HG03097 (cell line): ENCODE measurements at regions not wholly inside any gene's neighbourhood (a gene's known extent, or its start where the extent isn't known, plus 50 kb on each side); places are given as distances from the start of the nearest gene placed in this dataset.
"Not testable (repeated sequence)": the region's sequence is repeated elsewhere in the genome, so short reads cannot be mapped to it uniquely, and the experiment has no call there.

Experiments used
- ATAC-seq: cut with Tn5 transposase; IDR thresholded peaks from one replicate; pipeline ENCODE4 v1.9.1; 2021; ENCODE audit not compliant: unreplicated experiment, low FRiP score

DNA sequence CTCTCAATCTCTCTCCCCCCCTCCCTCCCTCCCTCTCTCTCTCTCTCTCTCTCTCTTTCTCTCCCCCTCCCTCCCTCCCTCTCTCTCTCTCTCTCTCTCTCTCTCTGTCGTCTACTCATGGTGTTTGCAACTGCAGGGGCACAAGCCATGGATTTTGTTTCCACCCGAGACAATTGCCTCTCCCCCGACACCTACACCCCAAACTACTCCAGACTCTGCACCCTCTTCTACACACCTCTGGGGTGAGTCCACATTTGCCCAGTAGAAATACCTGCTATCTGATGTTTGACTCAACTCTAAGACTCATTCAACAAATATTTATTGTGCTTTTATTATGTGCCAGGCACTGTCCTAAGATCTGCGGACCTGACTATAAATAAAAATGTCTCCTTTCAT is 93.7 kb downstream of the TMEM17 start:
- ATAC-seq: no peak

DNA sequence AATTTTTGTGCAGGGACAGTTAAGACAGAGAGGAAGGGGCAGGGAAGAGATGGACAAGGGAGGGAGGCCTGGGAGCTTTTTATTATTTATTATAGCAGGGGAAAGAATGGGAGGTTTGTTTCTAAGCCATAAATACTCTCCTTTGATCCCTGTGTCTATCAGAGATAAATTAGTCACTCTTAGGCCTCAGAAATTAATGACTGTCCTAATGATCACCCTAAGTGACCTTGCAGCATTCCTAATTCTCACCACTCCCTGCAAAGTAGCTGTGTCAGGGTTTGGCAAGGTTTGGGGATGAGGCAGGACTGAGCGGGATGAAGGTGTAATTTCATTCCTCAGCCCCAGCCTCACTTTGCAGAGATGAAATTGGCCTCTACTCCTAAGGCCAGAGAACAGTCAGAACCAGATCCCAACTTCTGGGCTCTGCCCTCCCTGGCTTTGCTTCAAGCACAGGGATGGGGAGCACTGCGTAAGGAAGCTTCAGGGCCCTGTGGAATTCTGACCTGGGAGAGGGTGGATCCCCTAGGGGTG is 95.0 kb downstream of the TMEM17 start:
- no peak for ATAC-seq

DNA sequence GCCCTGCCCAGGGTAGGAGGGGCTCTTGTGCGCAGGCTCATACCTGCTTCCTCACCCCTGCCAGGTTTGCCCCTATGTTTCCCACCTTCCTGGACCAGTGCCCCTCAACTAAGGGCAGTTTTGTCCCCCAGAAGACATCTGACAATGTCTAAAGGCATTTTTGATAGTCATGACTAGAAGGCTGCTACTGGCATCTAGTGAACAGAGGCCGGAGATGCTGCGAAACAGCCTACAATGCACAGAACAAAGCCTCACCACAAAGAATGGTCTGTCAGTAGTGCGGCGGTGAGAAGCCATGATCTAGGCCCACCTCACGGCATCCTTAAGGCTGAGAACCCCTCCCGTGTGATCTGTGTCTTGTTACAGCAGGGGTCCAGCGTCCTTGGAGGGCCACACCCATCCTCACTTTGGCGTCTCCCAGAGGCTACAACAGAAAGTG is 96.0 kb downstream of the TMEM17 start:
- no peak for ATAC-seq

DNA sequence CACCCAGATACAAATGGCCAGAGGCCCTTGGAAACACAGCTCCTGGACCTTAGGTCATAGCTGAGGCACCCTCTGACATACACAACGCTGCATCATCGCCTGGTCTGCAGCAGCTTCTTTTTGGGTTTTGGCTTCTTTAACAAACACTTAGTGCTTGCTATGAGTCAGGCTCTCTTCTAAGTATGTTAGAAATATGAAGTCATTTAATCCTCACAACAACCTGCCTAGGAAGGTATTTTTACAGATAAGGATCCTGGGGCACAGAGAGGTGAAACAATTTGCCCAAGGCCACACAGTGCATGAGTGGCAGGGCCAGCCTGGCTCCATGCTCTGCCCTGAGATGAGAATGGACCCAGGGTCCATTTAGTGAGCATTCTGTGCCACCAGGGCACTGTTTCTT is 96.6 kb downstream of the TMEM17 start:
- no peak for ATAC-seq

DNA sequence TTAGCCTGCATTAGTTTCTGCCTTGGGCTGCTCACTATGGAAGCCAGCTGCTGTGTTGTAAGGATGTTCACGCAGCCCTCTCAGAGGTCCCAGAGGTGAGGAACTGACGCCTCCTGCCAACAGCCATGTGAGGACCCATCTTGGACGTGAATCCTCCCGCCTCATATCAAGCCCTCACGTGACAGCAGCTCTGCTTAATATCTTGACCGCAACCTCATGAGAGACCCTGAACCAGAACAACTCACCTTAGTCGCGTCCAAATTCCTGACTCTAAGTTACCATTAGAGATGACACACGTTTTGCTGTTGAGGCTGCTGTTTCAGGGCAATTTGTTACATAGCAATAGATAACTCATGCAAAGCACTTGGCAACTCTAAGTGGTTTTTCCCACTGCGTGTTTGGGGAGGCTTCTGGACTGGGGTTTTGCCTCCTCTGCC is 97.7 kb downstream of the TMEM17 start:
- ATAC-seq: no peak

DNA sequence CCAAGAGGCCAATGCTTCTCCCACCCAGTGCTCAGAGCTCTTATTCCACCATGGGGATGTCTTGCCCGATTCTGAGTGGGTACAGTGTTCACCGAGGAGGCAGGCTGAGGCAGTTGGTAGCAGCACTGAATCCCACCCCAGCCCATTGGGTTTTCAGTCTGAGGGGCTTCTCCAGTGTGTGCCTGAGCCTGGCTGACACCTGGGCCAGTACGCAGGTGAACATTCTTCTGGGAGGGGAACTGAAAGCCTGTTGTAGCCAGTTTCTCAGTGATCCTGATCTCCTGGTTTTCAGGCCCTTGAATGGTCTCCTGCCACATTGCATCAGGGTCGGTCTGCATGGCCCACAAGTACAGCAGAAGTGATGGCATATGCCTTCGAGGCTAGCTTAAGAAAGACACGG is 98.2 kb downstream of the TMEM17 start:
- no peak for ATAC-seq

DNA sequence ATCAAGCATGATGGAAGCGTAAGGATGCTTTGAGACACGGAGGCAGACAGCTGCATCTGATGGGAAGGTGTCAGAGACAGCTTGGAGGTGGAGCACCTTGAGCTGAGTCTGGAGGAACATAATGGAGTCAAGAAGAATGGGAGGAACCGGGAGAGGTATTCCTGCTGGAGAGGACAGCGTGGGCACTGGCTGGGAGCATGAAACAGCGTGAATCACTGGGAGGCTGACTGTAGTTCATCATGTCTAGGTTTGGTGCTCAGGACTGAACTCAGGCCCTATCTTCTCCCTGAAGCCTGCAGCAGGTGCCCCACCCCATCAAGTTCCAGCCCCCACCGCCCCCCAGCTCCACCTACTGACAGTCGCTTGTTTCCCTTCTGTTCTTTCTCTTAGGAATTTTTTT is 98.6 kb downstream of the TMEM17 start:
- no peak for ATAC-seq

DNA sequence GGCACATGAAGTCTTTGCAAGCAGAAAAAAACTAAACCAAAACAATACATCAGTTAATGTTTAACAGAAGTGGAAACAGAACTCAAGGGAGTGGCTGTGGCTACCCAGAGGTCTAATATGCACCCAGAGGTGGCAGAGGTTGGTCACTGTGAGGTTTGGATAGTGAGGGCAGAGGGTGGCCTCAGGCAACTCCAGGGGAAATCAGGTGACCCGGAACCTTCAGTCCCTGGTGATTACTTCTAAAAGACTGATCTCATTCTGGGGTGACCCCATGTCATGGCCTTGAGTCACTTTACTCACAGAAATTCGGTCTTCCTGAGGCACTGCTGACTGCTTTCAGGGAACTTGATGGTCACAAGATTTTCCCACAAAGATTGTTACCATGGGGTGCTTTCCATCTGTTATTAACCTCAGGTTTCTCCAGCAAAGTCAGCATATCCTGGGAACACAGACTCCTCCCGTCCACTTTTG is 99.4 kb downstream of the TMEM17 start:
- peak; percentile 56 for ATAC-seq

DNA sequence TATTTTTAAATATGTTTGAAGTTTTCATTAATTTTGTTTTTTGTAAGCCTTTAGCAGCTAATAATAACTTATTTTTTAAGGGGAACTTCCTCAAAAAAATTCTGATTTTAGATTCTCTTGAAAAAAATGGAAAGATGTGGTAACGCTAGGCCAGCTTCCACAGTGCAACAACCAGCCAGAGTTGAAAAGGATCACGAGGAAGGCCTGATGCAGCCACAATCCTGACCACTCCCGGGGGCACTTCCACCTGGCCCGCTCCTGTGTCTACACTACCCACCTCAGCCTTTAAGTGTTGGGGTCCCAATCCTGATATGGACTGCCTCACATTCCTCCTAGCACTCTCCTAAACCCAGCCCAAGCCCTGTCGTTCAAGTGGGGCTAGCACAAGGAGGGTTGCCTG is 101.1 kb downstream of the TMEM17 start:
- ATAC-seq: no peak

DNA sequence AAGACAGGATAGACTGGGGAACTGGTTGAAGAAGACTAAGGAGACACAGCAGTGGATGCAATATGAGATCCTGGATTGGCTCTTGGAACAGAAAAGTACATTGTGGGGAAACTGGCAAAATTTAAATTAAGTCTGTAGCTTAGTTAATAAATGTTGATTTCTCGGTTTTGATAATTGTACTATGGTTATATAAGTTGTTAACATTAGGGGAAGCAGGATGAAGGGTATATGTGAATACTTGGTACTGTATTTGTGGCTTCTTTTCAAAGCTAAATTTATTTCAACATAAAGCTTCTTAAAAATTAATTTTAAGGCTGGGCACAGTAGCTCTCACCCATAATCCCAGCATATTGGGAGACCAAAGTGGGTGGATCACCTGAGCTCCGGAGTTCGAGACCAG is 103.8 kb downstream of the TMEM17 start:
- ATAC-seq: no peak

DNA sequence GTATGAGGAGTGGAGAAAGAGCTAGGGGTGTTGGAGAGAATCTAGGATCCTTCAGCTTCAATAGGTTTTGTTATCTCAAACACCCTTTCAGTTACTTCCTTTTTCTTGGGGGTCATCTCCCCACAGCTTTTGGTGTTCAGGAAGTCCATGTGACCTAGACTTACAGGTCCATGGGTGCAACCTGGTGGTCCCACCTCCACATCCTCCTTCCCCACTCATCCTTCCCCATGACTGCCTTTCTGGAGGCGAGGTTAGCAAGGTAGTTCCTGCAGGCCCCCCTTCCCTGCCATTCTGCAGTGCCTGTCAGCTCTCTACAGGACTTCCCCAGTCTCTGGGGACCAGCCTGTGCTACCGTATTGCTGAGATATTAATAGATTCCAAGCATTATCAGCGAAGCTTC is 107.6 kb downstream of the TMEM17 start:
- ATAC-seq: no peak

DNA sequence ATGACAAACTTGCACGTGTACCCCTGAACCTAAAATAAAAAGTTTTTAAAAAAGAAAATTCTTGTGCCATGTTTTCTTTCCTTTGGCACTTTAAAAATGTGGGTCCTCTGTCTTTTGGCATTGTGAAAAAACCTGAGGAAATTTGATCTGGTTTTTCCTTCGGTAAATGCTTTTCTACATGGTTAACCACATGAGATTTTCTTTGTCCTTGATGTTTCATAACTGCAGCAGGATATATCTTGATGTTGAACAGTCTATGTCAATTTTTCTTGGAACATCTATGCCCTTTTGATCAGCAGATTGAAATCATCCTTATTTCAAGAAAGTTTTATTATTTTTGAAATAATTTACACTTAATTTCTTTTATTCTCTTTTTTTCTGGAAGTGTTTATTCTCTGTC is 109.1 kb downstream of the TMEM17 start:
- no peak for ATAC-seq

DNA sequence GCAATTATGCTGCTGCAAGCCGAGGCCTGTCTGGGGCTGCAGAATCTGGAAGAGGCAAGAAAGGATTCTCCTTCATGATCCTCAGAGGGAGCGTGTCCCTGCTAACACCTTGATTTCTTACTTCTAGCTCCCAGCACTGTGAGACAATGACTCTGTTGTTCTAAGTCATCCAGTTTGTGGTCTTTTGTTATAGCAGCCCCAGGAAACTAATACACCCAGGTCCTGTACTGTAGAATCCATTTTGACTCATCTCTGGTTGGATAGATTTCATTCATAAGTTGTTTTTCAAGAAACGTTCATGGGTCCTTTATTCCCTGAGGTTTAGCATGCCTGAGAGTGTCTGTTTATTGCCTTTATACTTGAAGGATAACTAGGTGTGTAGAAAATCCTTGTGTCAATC is 112.7 kb downstream of the TMEM17 start:
- ATAC-seq: no peak

DNA sequence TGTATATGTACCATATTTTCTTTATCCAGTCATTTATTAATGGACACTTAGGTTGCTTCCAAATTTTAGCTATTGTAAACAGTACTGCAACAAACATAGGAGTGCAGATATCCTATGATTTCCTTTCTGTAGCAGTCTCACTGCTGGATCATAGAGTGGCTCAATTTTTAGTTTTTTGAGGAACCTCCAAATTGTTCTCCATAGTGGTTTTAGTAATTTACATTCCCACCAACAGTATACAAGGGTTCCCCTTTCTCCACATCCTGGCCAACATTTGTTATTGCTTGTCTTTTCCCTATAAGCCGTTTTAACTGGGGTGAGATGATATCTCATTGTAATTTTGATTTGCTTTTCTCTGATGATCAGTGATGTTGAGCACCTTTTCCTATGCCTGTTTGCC is 114.3 kb downstream of the TMEM17 start:
- ATAC-seq: no peak

DNA sequence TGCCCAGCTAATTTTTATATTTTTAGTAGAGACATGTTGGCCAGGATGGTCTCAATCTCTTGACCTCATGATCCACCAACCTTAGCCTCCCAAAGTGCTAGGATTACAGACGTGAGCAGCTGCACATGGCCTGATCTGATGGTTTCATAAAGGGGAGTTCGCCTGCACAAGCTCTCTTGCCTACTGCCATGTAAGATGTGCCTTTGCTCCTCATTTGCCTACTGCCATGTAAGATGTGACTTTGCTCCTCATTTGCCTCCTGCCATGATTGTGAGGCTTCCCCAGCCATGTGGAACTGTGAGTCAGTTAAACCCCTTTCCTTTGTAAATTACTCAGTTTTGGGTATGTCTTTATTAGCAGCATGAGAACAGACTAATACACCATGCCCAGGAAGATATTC is 119.6 kb downstream of the TMEM17 start:
- ATAC-seq: not testable (repeated sequence)

DNA sequence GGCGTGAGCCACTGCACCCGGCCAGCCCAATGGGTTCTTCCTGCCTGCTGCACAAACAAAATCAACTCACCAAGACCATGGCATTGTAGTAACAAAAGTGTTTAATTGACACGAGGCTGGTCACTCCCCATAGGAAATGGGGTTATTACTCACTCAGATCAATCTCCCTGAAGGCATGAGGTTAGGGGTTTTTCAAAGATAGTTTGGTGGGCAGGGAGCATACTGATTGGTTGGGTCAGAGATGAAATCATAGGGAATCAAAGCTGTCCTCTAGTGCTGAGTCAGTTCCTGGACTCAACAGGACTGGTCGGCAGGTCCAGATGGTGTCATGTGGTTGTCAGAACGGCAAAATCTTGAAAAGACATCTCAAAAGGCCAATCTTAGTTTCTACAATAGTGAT is 122.1 kb downstream of the TMEM17 start:
- no peak for ATAC-seq

DNA sequence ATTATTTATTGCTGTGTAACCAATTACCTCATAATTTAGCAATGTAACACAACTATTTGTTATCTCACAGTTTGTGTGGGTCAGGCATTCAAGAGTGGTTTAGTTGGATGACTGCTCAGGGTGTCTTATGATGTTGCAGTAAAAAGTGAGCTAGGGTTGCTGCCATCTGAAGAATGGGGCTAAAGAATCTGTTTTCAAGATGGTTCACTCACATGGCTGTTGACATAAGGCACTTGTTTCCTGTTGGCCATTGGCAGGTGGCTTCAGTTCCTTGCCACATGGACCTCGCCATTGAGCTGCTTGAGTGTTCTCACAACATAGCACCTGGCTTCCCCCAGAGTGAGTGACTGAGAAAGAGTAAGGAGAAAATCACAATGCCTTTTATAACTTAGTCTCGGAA is 123.2 kb downstream of the TMEM17 start:
- no peak for ATAC-seq

DNA sequence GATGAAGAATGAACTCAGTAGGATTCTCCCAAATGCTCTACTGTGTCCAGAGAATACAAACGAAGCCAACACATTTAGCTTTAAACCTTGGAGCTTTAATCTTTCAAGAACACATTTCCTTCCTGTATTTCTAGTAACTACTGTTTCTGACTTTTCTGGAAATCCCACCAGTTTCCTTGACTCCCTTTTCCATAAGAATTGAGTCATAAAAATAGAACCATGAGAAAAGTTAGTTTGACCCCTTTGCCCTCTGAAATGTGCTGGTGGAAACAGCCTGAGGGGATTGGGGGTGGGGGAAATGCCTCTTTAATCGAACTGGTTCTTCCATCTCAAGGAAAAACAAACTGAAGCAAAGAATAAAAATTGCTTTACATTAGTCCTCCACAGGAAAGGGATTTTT is 123.9 kb downstream of the TMEM17 start:
- ATAC-seq: no peak

DNA sequence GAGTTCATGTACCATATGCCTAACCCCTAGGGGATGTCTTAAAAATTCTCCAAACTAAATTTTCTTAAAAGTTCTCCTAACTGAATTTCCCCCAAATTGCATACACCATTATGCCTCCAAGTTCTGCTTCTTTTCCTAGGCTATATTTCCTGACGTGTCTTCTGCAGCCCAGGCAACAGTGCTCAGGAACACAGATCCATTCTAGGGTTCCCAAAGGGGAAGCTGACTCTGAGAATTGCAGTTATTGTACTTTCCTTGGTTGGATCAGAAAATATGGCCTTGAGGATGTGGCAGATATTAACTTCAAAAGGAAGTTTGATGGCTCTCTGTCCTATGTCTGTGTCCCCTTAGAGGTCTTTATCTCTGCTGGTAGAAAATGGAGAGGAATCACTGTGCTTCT is 124.3 kb downstream of the TMEM17 start:
- no peak for ATAC-seq

DNA sequence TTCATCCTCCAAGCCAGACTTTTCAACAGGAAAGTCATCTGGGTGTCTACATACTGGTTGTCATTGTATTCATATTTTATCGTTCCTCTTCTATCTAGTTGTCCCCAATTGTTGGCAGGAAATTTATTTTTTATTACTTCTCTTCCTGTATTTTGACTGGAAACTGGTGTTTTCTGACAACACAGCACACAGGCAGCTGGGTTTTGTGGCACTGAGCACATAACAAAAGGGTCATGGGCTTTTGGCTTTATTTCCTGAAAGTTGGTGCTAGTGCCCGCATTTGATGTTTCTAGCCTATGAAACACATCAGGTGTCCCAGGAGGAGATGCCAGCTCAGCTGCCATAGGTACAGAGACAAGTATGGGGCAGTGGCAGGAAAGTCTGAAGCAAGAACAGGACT is 126.4 kb downstream of the TMEM17 start:
- no peak for ATAC-seq

DNA sequence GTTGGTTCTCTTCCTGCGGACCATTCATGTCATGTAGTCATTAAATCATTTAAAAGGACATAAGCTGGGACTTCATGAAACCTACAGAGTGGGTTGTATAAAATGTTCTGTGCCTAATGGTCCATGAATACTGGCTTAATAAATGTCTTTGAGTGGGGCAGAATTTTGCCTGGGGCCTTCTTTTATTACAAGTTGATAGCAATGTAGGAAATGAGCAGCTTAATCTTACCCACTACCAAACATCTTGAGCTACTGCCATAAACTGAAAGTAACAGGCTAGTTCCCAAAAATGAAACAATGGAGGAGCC is 130.9 kb downstream of the TMEM17 start:
- ATAC-seq: no peak

DNA sequence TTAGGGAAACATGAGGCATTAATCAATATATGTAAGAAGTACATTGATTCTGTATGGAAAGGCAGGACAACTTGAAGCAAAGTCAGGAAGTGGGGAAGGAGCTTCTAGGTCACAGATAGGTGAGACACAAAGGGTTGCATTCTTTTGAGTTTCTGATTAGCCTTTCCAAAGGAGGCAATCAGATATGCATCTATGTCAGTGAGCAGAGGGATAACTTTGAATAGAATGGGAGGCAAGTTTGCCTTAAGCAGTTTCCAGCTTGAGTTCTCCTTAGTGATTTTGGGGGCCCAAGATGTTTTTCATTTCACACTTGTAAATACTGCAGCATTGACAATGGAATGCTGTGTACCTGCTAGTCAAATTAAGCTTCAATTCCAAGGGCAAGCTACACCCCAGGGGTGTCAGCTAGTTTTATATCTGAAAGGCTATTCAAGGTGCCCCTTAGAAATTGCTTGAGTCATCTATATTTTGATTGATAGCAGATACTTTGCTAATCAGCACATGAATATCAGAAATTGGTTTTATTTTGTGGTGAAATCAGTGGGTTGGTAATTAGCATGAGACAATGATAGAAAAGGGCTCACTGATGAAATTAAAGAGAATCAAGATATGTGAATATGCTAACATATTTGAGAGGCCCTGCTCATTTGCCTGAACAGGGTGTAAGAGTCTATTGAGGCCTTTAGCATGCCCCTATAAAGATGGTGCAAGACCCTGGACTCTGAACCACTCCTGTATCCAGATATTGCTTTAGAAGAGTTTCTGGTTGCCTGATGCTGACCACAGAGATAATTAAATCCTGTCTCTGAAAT is 131.5 kb downstream of the TMEM17 start:
- no peak for ATAC-seq

DNA sequence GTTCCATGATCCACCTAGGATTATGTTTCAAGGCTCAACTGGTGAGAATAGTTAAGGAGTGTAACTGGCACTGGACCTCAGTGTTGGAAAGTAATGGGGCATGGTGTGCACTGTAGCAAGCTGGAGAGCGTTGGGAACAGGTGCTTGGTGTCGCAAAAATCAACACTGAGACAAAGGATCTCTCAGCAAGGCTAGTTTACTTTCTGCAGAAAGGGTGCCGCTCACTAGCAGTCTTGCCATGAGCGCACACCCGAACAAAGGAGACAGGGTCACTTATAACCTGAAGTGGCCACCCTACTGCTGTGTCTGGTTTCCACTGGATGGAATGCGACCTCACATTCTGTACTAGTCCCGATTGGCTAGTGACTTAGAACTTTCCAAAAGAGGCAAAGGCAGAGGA is 133.2 kb downstream of the TMEM17 start:
- ATAC-seq: no peak
